ENCODE measurements at regions not wholly inside any gene's neighbourhood (a gene's known extent, or its start where the extent isn't known, plus 50 kb on each side); places are given as distances from the start of the nearest gene placed in this dataset.

- Mint-ChIP-seq H3K36me3 (ENCODE audit: unreplicated experiment) (peaks cover 7% of the 10 kb centered on the region), H3K4me3 (ENCODE audit: unreplicated experiment) (no peak overlapping the region), H3K9me3 (ENCODE audit: unreplicated experiment) (peaks cover 7% of the 10 kb centered on the region), H3K27ac (ENCODE audit: unreplicated experiment) (no peak overlapping the region), H3K4me1 (ENCODE audit: low read depth, unreplicated experiment) (no peaks in the 10 kb centered on the region), H3K27me3 (ENCODE audit: unreplicated experiment) (peaks cover 2% of the 10 kb centered on the region)
- no peak for DNase-seq
- TF ChIP-seq CTCF (IDR thresholded peaks at IDR 0.05; ENCODE audit: partially characterized antibody, unreplicated experiment): no peak
Measured at GRCh38 chr14:44108601-44109000, 398.5 kb downstream of the FSCB start.

GRCh38 chr14:44107156-44107555, 399.9 kb downstream of the FSCB start:
- no peak overlapping the region for H3K4me3 Mint-ChIP-seq (ENCODE audit: unreplicated experiment)
- H3K9me3 Mint-ChIP-seq (ENCODE audit: unreplicated experiment): peaks cover 7% of the 10 kb centered on the region
- H3K27ac Mint-ChIP-seq (ENCODE audit: unreplicated experiment): no peak overlapping the region

GRCh38 chr14:44099743-44100488, 407.2 kb downstream of the FSCB start:
- Mint-ChIP-seq H3K9me3 (ENCODE audit: unreplicated experiment) (peaks cover 4% of the 10 kb centered on the region), H3K27ac (ENCODE audit: unreplicated experiment) (no peak overlapping the region), H3K4me3 (ENCODE audit: unreplicated experiment) (no peak overlapping the region), H3K27me3 (ENCODE audit: unreplicated experiment) (no peaks in the 10 kb centered on the region), H3K36me3 (ENCODE audit: unreplicated experiment) (no peaks in the 10 kb centered on the region), H3K4me1 (ENCODE audit: low read depth, unreplicated experiment) (no peaks in the 10 kb centered on the region)
- DNase-seq: no peak
- TF ChIP-seq CTCF (IDR thresholded peaks at IDR 0.05; ENCODE audit: partially characterized antibody, unreplicated experiment): no peak

More at GRCh38 chr14:44107156-44107555, 399.9 kb downstream of the FSCB start:
- Mint-ChIP-seq H3K36me3 (ENCODE audit: unreplicated experiment) (peaks cover 7% of the 10 kb centered on the region), H3K27me3 (ENCODE audit: unreplicated experiment) (peaks cover 2% of the 10 kb centered on the region), H3K4me1 (ENCODE audit: low read depth, unreplicated experiment) (no peaks in the 10 kb centered on the region)
- TF ChIP-seq CTCF (IDR thresholded peaks at IDR 0.05; ENCODE audit: partially characterized antibody, unreplicated experiment): no peak
- DNase-seq: no peak

- Mint-ChIP-seq H3K4me1 (ENCODE audit: low read depth, unreplicated experiment) (peaks cover 2% of the 10 kb centered on the region), H3K4me3 (ENCODE audit: unreplicated experiment) (no peak overlapping the region), H3K27ac (ENCODE audit: unreplicated experiment) (no peak overlapping the region), H3K9me3 (ENCODE audit: unreplicated experiment) (no peaks in the 10 kb centered on the region), H3K27me3 (ENCODE audit: unreplicated experiment) (no peaks in the 10 kb centered on the region), H3K36me3 (ENCODE audit: unreplicated experiment) (no peaks in the 10 kb centered on the region)
- DNase-seq: no peak
- no peak for TF ChIP-seq CTCF (IDR thresholded peaks at IDR 0.05; ENCODE audit: partially characterized antibody, unreplicated experiment)
Measured at GRCh38 chr14:44081146-44081545, 425.9 kb downstream of the FSCB start.

- no peaks in the 10 kb centered on the region for H3K9me3 Mint-ChIP-seq (ENCODE audit: unreplicated experiment)
- no peaks in the 10 kb centered on the region for H3K36me3 Mint-ChIP-seq (ENCODE audit: unreplicated experiment)
- TF ChIP-seq CTCF (IDR thresholded peaks at IDR 0.05; ENCODE audit: partially characterized antibody, unreplicated experiment): no peak
- no peaks in the 10 kb centered on the region for H3K27me3 Mint-ChIP-seq (ENCODE audit: unreplicated experiment)
- no peak for DNase-seq
- no peak overlapping the region for H3K27ac Mint-ChIP-seq (ENCODE audit: unreplicated experiment)
- H3K4me3 Mint-ChIP-seq (ENCODE audit: unreplicated experiment): no peak overlapping the region
- no peaks in the 10 kb centered on the region for H3K4me1 Mint-ChIP-seq (ENCODE audit: low read depth, unreplicated experiment)
Measured at GRCh38 chr14:44070046-44070445, 437.0 kb downstream of the FSCB start.
